K562 (cell line): ENCODE measurements at regions not wholly inside any gene's neighbourhood (a gene's known extent, or its start where the extent isn't known, plus 50 kb on each side); places are given as distances from the start of the nearest gene placed in this dataset.

ENCODE experiments used
- ATAC-seq: fragments of 200-7000 bp; cut with Tn5 transposase; 3 replicates; pipeline ENCODE4 v1.9.1; 2020; ENCODE audit warnings: moderate library complexity
- BruUV-seq: library from RNA; stranded (reverse); fragments of 400-500 nt; replicated peaks from 2 replicates; lab custom pipeline; 2021; lab: Mats Ljungman, UMichigan
- CTCF ChIA-PET: fragments of 300-600 bp; formaldehyde crosslinking; extraction: SDS; loops from one replicate; lab custom pipeline; 2021; ENCODE audit warnings: low intra/inter-chr PET ratio; lab: Yijun Ruan, JAX
- POLR2A ChIA-PET: fragments of 300-600, 350-650 bp; sonication (Branson Sonifier 250); formaldehyde crosslinking; extraction: SDS; loops from one replicate; lab custom pipeline; 2021; ENCODE audit warnings: antibody characterized with exemption, inconsistent platforms; lab: Yijun Ruan, JAX
- DNase-seq, 4 experiments: peaks; one replicate each; pipeline versions ENCODE4 v3.0.0 to v3.0.0-alpha.2; 2011 to 2018; ENCODE audit warnings: low spot score in 3 of 4, mixed read lengths in 3 of 4; ENCODE audit errors: extremely low read depth in 1 of 4
- FAIRE-seq: peaks from 2 replicates; lab custom pipeline; 2011; peaks lifted over from hg19 to GRCh38; lab: Jason Lieb, UNC
- H2AFZ ChIP-seq: 2 replicates; pipeline ENCODE4 v1.6.0; 2011; ENCODE audit warnings: low read depth, low read length, control low read depth, inconsistent platforms
- H3K27ac ChIP-seq: fragments of 200-600 bp; 3 replicates; pipeline ENCODE4 v1.8.0; 2011; ENCODE audit warnings: low read depth, mild to moderate bottlenecking, control low read depth, inconsistent platforms, low read length, moderate library complexity, mixed read lengths; ENCODE audit errors: extremely low read depth
- H3K27me3 ChIP-seq, 2 experiments: fragments of 300-600 bp in 1 of 2; 2 replicates in 1 of 2; 3 replicates in 1 of 2; pipeline versions ENCODE4 v1.6.0 to v1.8.0; 2011; ENCODE audit warnings: inconsistent platforms in 2 of 2, low read length in 2 of 2, mild to moderate bottlenecking in 1 of 2, mixed read lengths in 1 of 2, moderate library complexity in 1 of 2; ENCODE audit not compliant: control insufficient read depth in 2 of 2, insufficient read depth in 2 of 2
- H3K36me3 ChIP-seq: fragments of 300-600 bp; 3 replicates; pipeline ENCODE4 v1.8.0; 2011; ENCODE audit warnings: mild to moderate bottlenecking, low read length, inconsistent platforms; ENCODE audit not compliant: control insufficient read depth, insufficient read depth
- H3K4me1 ChIP-seq, 2 experiments: fragments of 200-600 bp in 1 of 2; replicated peaks in 1 of 2; 2 replicates in 1 of 2; 3 replicates in 1 of 2; pipeline versions ENCODE4 v1.5.1 to v1.8.0; 2011; ENCODE audit warnings: inconsistent platforms in 2 of 2, low read length in 2 of 2, mild to moderate bottlenecking in 1 of 2, mixed read lengths in 1 of 2, moderate library complexity in 1 of 2; ENCODE audit not compliant: control insufficient read depth in 2 of 2, insufficient read depth in 2 of 2
- H3K4me2 ChIP-seq: 2 replicates; pipeline ENCODE4 v1.6.1; 2011; ENCODE audit warnings: low read length, control low read depth, inconsistent platforms, mixed read lengths; ENCODE audit not compliant: insufficient read depth
- H3K4me3 ChIP-seq: fragments of 200-600 bp; sonication (generic), shearing (Covaris generic); 2 replicates; pipeline ENCODE4 v1.5.1; 2016; ENCODE audit warnings: control low read depth, inconsistent platforms
- H3K79me2 ChIP-seq: fragments of 200-600 bp; 3 replicates; pipeline ENCODE4 v1.8.0; 2011; ENCODE audit warnings: low read length, inconsistent platforms; ENCODE audit not compliant: control insufficient read depth, insufficient read depth
- H3K9ac ChIP-seq, 2 experiments: 2 replicates each; pipeline versions ENCODE4 v1.6.0 to v1.6.1; 2011; ENCODE audit warnings: low read depth in 2 of 2, low read length in 2 of 2, control low read depth in 1 of 2, inconsistent platforms in 1 of 2, mild to moderate bottlenecking in 1 of 2, mixed read lengths in 1 of 2; ENCODE audit not compliant: insufficient read depth in 1 of 2
- H3K9me1 ChIP-seq: one replicate; pipeline ENCODE4 v1.6.0; 2011; ENCODE audit warnings: inconsistent platforms, mild to moderate bottlenecking, low read length, moderate library complexity; ENCODE audit not compliant: control insufficient read depth, insufficient read depth
- H3K9me3 ChIP-seq: replicated peaks from 2 replicates; pipeline ENCODE4 v1.5.1; 2011; ENCODE audit warnings: low read depth, low read length, inconsistent platforms; ENCODE audit not compliant: control insufficient read depth, insufficient read depth
- H4K20me1 ChIP-seq: replicated peaks from 2 replicates; pipeline ENCODE4 v1.6.1; 2011; ENCODE audit warnings: low read length, inconsistent platforms, mixed read lengths; ENCODE audit not compliant: control insufficient read depth, insufficient read depth
- ARID1B ChIP-seq: fragments of 450-650 bp; IDR thresholded peaks from 2 replicates; pipeline ENCODE4 v1.6.1; 2016; ENCODE audit warnings: antibody characterized with exemption, mild to moderate bottlenecking, inconsistent platforms
- EHMT2 ChIP-seq: fragments of 450-650 bp; IDR thresholded peaks from 2 replicates; pipeline ENCODE4 v1.6.1; 2018; ENCODE audit warnings: antibody characterized with exemption
- KAT2B ChIP-seq: IDR thresholded peaks from one replicate; pipeline ENCODE4 v1.6.1; 2012; ENCODE audit warnings: low read depth, mild to moderate bottlenecking, control low read depth, inconsistent platforms, low read length, moderate library complexity
- MAX ChIP-seq: sonication (generic); formaldehyde crosslinking; IDR thresholded peaks from 2 replicates; pipeline ENCODE4 v1.9.0; 2022; ENCODE audit warnings: mild to moderate bottlenecking, missing genetic modification reagents
- NR1H2 ChIP-seq: sonication (generic); formaldehyde crosslinking; IDR thresholded peaks from 2 replicates; pipeline ENCODE4 v1.4.0; 2020; ENCODE audit warnings: mild to moderate bottlenecking, missing genetic modification reagents
- NR2C2 ChIP-seq, 2 experiments: fragments of 200-800 bp in 1 of 2; sonication (Bioruptor generic) in 1 of 2; sonication (generic) in 1 of 2; formaldehyde crosslinking in 1 of 2; IDR thresholded peaks; 2 replicates each; pipeline versions ENCODE4 v1.6.1 to v1.8.0; 2016 to 2022; ENCODE audit warnings: mild to moderate bottlenecking in 1 of 2, missing compliant biosample characterization in 1 of 2, missing genetic modification characterization in 1 of 2, missing genetic modification reagents in 1 of 2
- PHB2 ChIP-seq: fragments of 450-650 bp; IDR thresholded peaks from 2 replicates; pipeline ENCODE4 v1.6.1; 2017; ENCODE audit warnings: low read depth
- PRMT5 ChIP-seq: sonication (generic); formaldehyde crosslinking; IDR thresholded peaks from 2 replicates; pipeline ENCODE4 v1.5.0; 2020; ENCODE audit warnings: missing genetic modification reagents
- SIX5 ChIP-seq, 2 experiments: IDR thresholded peaks; 2 replicates each; pipeline ENCODE4 v1.6.1; 2011; ENCODE audit warnings: low read length in 2 of 2, borderline replicate concordance in 1 of 2, low read depth in 1 of 2, mild to moderate bottlenecking in 1 of 2, moderate library complexity in 1 of 2; ENCODE audit not compliant: insufficient read depth in 1 of 2
- ZBTB34 ChIP-seq: fragments of 250-450 bp; sonication (Bioruptor Pico); IDR thresholded peaks from 2 replicates; pipeline ENCODE4 v1.8.0; 2021; ENCODE audit warnings: mild to moderate bottlenecking, moderate library complexity
- ZNF274 ChIP-seq: IDR thresholded peaks from 2 replicates; pipeline ENCODE4 v1.6.1; 2011; ENCODE audit warnings: low read depth, mild to moderate bottlenecking, low read length, moderate library complexity, borderline replicate concordance
- ZNF316 ChIP-seq: fragments of 450-650 bp; IDR thresholded peaks from 2 replicates; pipeline ENCODE4 v1.6.1; 2016
- WGBS: fragments of 100-300 bp; shearing (Covaris generic); methylation state at CpG from one replicate; pipeline ENCODE4 v1.1.6; 2016; ENCODE audit warnings: low coverage, mixed read lengths; ENCODE audit not compliant: insufficient coverage; ENCODE audit errors: missing lambda C conversion rate; 5-methylcytosine and 5-hydroxymethylcytosine counted together
- in situ Hi-C: fragments of 300-500 bp; cut with MboI; formaldehyde crosslinking; loops from 4 replicates; pipeline ENCODE4 v1.15.0; 2018; ENCODE audit warnings: inconsistent platforms, mixed read lengths
- intact Hi-C: fragments of 100-400 bp; cut with micrococcal nuclease; formaldehyde crosslinking; loops from 2 replicates; pipeline ENCODE4 v1.14.2; 2022
- TF ChIP-seq, protein P1 (sequence below): fragments of 450-650 bp; IDR thresholded peaks from 2 replicates; pipeline ENCODE4 v1.6.1; 2018; ENCODE audit not compliant: partially characterized antibody

GRCh38 chr3:15899388-15899787, 101.6 kb upstream of the ANKRD28 start:
- peak overlapping the region; percentile 71 for H2AFZ ChIP-seq
- H3K79me2 ChIP-seq, result no peaks in the 10 kb centered on the region
- WGBS, result 73% methylated on average over 2 of the region's 2 CpGs
- FAIRE-seq, result peak; percentile 86
- intact Hi-C loops (no loop called here), in situ Hi-C loops (no loop called here)
- no peak overlapping the region for H3K4me2 ChIP-seq
- ChIA-PET CTCF (no interaction called here), POLR2A (interaction anchor here (0.7 to 1.2 kb wide), 3 partner anchors 9 to 154 kb away, joined by 3 to 5 read pairs (median 3); no protein-coding TSS in a partner anchor)
- peaks cover 4 to 9% of the 10 kb centered on the region in 2 experiments; a peak in 3 of 5 replicates for H3K4me1 ChIP-seq
- no peaks in the 10 kb centered on the region for H3K9me1 ChIP-seq
- peak; percentile 91 for ATAC-seq
- peak; percentile 28 to 75 (median 62) for DNase-seq
- H3K27me3 ChIP-seq, result no peaks in the 10 kb centered on the region
- peak overlapping the region; percentile 1; the same call in 1 of the 3 replicates for H3K27ac ChIP-seq
- H3K36me3 ChIP-seq, result no peaks in the 10 kb centered on the region
- H4K20me1 ChIP-seq, result no peaks in the 10 kb centered on the region
- H3K9me3 ChIP-seq, result no peaks in the 10 kb centered on the region
- no peak overlapping the region for H3K4me3 ChIP-seq
- no TSS peak for BruUV-seq
- no peak overlapping the region for H3K9ac ChIP-seq
- TF ChIP-seq NR2C2 (CRISPR knock-in tag; IDR thresholded peaks at IDR 0.05), result no peak
- TF ChIP-seq NR2C2 (tag; IDR thresholded peaks at IDR 0.05), result no peak
- no peak for TF ChIP-seq PHB2
- TF ChIP-seq SIX5 (IDR thresholded peaks at IDR 0.05; ENCODE audit: borderline replicate concordance in 1 of 2, insufficient read depth in 1 of 2, low read depth in 1 of 2, low read length in 2 of 2), result no peak
- TF ChIP-seq, protein P1, sequence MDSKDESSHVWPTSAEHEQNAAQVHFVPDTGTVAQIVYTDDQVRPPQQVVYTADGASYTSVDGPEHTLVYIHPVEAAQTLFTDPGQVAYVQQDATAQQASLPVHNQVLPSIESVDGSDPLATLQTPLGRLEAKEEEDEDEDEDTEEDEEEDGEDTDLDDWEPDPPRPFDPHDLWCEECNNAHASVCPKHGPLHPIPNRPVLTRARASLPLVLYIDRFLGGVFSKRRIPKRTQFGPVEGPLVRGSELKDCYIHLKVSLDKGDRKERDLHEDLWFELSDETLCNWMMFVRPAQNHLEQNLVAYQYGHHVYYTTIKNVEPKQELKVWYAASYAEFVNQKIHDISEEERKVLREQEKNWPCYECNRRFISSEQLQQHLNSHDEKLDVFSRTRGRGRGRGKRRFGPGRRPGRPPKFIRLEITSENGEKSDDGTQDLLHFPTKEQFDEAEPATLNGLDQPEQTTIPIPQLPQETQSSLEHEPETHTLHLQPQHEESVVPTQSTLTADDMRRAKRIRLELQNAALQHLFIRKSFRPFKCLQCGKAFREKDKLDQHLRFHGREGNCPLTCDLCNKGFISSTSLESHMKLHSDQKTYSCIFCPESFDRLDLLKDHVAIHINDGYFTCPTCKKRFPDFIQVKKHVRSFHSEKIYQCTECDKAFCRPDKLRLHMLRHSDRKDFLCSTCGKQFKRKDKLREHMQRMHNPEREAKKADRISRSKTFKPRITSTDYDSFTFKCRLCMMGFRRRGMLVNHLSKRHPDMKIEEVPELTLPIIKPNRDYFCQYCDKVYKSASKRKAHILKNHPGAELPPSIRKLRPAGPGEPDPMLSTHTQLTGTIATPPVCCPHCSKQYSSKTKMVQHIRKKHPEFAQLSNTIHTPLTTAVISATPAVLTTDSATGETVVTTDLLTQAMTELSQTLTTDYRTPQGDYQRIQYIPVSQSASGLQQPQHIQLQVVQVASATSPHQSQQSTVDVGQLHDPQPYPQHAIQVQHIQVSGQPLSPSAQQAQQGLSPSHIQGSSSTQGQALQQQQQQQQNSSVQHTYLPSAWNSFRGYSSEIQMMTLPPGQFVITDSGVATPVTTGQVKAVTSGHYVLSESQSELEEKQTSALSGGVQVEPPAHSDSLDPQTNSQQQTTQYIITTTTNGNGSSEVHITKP, result peak; percentile 12
- no peak for TF ChIP-seq ZNF274
- peak; percentile 54; the same call in 1 of the 2 replicates for TF ChIP-seq EHMT2
- TF ChIP-seq ZBTB34 (CRISPR knock-in tag), result no peak
- TF ChIP-seq ARID1B, result peak; percentile 30; the same call in 1 of the 2 replicates
- no peak for TF ChIP-seq PRMT5 (CRISPR knock-in tag)
- no peak for TF ChIP-seq KAT2B
- TF ChIP-seq MAX (CRISPR knock-in tag), result peak; percentile 20; the same call in 1 of the 2 replicates
- no peak for TF ChIP-seq NR1H2
- TF ChIP-seq ZNF316, result peak; percentile 87
